ENCODE measurements at regions not wholly inside any gene's neighbourhood (a gene's known extent, or its start where the extent isn't known, plus 50 kb on each side); places are given as distances from the start of the nearest gene placed in this dataset.

DNA sequence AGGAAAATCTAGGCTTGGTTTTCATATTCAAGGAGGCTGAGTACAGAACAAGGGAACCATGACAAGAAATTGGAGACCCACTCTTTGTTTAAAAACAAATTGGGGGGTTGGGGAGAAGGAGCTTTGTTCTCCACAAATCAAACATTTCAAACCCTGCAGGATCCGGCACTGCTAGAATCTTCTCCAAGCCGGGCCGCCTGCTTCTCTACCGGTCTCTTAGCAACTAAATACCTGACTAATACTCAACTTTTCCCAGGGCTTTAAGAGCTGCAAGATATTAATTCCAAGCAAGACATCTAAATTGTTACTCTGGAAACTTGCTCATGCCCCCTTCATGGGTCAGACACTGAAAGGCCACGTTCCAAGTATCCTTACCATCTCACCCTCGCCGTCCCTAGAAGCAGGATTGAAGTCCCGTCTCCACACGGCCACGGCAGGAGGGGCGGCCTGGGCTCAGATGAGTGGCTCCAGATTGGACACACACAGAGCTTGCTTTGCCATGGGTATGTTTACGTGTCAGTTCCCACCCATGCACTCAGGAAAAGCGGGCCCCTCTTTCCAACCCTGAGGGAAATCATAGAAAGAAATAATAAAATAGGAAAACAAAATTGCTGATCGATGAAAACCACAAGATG, 126.4 kb upstream of the CDH4 start:
- DNase-seq = no peak

DNA sequence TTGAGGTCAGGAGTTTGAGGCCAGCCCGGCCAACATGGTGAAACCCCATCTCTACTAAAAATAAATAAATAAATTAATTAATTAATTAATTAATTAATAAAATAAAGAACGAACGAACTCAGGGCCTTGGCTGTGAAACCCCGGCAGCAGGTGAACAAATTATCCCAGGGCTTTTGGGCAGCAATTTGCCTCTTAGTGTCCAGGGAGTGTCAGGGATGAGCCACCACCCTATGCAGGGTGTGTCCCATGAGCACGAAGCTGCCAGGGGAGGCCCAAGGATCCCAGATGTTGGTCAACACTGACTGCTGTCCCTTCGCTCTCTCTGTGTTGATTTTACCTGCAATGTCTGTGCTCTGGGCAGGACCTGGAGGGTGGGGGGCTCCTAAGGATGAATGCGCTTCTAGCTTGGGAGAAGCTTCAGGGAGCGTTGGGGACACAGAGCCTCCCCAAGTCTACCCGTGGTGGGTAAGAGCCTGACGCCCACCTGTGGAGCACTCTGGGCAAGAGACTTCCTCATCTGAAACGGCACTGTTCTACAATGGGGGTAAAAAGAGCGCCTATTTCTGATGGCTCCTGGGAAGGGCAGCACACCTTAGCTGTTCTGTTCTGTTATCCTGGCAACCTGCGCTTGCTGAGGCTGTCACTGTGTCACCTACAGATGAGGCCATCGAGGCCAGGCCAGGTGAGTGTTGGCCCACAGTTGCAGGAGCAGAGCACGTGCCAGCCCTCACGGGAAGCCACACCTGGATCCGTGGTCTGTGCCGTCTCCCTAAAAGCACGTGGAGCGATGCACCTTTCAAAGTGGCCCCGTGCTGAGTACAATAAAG, 125.5 kb upstream of the CDH4 start:
- DNase-seq = no peak

DNA sequence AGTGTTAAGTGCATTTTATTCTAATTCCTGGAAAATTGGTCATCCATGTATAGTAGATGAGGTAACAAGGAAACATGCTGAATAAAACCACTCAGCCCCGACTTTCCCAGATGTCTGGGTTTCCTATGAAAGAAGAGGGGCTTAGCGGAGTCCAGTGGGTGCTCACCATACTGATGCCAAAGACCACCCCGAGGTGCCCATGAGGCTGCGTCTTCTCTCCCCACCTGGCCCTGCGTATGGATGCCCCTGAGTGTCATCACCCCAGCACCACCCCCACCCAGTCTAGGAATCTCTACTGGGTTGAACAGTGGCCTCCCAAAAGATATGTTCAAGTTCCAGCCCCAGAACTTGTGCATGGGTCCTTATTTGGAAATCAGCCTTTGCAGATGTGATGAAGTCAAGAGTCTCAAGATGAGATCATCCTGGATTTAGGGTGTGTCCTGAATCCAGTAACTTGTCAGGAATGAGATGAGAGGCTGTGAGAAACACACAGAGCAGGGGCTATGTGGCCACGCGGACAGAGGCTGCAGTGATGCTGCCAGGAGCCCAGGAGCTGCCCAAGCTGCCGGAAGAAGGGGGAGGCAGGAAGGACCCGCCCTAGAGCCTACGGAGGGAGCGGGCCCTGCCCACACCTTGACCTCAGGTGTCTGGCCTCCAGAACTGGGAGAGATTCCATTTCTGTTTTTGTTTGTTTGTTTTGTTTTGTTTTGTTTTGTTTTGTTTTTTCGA, 124.6 kb upstream of the CDH4 start:
- no peak for DNase-seq

DNA sequence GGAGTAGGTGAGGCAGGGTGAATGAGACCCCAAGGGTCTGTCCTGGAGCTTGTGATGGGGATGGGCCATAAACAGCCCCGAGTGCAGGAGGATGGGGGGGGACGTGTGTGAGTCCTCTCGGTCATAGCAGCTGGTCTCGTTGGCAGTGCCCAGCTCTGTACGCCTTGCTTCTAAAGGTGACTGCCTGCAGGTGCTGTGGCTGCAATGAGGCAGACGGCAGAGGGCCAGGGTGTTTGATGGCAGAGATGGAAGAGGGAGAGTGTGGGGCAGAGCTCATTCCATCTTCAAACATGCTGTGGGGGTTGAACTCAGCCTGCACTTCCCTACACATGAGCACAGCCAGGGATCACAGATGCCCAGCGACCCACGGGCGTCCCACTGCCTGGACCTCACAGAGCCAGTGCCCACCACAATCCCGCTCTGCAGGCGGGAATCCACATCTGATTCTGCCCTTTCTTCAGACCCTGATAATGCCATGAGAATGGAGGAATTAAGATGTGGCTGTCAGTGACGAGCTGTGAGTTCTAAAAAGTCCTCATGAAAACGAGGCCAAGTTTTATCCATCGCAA, 123.3 kb upstream of the CDH4 start:
- DNase-seq = no peak

DNA sequence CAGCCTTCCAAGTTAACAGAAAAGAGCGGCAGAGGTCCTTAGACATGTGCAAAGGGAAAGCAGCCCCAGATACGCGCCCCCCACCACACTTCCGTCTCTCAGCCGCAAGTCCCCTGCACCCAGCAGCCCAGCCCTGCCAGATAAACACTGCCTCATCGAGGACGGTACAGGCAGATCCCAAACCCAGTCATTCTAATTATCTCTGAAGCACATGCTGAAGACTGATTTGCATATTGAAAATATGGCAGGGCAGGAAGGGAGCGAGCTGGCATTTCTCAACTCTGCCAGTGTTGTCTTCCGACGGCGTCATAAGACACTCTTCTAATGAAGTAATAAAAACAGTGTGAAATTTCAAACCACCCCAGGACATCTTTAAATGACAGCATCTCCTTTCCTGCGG, 122.8 kb upstream of the CDH4 start:
- DNase-seq = no peak

DNA sequence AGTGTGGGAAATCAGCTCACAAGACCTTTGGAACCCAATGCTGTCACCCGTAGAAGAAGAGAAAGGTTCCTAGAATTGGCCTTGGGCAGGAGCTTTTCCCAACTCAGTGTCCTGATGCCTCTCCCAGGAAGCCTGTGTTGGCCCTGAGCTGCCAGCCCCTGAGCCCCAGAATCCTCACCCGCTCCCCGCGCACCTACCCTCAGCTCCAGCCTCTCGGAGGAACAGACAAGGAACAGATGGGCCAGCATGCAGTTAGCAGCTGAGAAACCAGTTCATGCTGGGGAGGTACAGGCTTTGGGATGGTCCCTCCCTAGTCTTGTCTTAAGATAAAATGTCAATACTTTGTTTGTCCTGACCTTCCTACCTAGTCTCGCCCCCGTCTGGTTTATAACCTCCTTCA, 121.9 kb upstream of the CDH4 start:
- DNase-seq = no peak

DNA sequence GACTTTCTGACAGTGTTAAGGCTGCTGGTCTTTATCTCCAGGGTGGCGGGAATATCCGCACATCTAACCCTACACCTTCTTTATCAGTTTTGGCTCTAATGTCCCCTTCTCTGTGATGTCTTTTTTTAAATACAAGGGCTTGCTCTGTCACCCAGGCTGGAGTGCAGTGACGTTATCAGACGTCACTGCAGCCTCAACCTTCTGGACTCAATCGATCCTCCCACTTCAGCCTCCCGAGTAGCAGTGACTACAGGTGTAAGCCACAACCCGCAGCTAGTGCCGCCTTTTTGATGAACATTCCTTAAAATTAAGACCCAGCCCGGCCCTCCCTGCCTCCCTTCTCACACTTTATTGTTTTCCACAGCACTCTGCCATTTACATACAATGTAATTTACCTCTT, 120.1 kb upstream of the CDH4 start:
- DNase-seq = no peak

DNA sequence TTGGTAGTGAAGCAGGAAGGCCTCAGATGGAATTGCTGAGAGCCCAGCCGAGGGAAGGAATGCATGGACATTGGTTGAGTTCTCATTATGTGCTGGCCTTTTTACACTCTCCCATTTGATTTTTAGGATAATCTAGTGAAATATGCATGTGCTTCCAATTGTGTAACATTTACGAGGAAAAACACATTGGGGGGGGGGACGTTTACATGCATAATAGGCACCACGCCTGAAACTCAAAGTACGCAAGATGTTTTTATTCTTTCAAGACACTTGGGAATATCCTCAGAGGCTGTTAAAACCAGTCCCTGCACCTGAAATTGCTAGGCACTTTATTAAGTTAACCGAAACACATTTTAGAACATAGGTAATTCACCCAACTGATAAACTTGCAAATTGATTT, 118.5 kb upstream of the CDH4 start:
- no peak for DNase-seq

DNA sequence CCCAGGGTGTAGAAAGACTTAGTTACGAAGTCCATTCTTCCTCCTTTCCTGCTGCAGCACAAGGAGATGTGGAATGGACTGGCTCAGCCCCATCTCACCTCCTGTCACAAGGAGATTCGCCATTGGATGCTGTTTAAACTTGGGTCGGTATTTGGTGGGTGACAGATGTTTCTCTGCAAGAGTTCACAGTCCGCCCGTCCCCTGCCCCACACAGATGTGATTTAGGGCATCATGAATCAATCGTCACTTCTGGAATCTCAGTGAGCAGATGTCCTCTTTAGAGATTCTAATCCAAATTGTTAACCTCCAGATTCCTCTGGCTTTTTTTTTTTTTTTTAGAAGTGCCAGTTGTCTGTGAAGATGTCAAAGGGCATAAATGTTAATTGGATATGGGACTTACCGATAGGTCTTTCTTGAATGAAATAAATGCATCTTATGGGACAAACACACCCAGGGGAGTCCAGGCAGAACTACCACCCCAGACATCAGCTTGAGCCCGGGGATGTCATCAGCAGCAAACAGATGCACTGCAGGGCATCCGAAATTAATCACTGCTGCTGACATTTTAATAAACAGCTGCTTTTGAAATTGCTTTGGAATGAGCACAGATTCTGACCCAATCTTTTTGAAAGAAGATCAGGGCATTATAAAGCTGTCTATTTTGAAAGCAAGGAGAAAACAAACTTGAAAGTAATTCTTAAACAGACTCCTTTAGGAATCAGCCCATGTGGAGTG, 117.6 kb upstream of the CDH4 start:
- DNase-seq = no peak

DNA sequence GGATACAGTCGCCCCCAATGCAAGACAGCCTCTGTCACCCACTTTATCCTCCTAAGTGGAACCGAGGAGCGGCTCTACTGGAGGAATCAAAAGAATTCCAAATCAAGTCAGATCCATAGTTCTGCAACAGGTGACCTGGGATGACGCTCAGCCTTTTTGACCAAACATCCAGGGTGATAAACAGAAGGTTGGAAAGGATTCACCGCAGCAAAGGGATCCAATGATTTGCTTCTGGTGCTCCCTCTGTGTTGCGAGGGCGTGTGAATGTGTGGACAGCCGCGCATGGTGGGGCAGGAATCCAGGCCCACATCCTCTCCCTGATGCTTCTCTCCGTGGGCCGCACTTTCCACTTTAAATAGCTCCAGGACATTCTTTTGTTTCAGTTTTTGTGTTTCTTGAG, 116.8 kb upstream of the CDH4 start:
- no peak for DNase-seq

DNA sequence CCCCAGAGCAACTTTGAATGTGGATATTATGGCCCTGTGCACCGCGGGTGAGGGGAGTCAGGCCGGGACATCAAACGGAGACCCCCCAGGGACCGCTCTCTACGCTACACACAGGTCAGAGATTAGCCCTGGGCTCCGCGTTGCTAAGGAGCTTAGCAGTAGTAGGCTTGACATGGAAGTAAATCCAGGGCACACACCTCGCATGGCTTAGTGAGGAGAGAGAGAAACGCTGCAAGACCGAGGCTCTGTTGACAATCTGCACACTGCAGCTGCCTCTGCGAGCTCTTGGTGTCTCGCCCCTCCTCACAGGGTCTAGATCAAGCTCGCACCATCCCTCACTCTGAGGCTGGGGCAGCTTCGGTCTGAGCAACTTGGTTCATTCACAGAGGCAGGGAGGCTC, 116.1 kb upstream of the CDH4 start:
- no peak for DNase-seq

DNA sequence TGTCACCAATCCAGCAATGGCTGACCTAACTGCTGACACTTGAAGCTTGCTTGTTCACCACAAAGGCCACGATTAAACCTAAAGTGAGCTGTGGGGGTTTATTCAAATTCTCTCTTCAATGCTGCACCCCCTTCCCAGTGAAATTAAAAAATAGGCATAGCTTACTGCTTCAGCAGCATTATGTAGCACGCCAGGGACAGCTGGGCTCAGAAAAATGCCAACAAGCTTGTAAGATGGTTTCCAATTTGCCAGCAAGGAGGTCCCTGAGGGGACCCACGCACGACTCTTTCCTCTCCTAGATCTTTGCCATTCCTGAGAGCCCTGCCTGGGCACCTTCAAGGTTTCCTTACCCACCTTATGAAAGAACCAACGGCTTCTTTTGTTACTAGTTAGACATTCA, 113.5 kb upstream of the CDH4 start:
- DNase-seq = no peak

DNA sequence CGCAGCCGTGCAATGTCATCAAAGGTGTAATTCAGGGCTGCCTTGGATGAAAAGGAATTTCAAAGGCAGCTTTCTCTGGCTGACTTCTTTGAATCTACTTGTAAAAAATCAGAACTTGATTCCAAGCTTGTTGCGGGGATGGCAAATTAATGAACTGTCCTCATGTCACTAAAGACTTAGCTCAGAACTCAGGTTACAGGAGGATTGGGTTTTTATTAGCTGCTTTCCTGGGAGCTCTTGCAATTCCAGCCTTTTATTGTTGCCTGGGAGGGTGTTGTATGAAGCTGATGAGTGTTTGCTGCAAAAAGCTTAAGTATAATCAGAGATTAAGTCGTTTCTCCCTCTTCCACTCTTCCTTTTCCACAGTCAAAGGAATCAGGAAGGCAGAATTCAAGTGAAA, 113.0 kb upstream of the CDH4 start:
- no peak for DNase-seq

DNA sequence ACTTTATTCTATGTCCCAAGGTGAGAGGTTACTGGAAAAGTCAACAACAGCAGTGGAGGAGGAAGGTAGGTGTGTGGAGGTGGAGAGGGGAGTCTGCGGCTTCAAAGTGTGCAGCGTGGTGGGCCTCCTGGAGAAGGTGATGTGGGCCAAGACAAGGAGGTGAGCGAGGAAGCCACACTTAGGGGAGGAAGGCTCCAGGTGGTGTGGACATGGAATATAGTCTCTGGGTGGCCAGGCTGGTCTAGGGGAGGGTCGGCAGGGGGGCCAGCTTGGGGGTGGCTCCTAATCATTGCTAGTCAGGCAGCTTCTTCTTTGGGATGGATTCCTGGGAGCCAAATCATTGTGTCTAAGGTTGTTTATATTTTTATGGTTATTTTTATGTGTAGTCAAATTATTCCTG, 111.5 kb upstream of the CDH4 start:
- no peak for DNase-seq

DNA sequence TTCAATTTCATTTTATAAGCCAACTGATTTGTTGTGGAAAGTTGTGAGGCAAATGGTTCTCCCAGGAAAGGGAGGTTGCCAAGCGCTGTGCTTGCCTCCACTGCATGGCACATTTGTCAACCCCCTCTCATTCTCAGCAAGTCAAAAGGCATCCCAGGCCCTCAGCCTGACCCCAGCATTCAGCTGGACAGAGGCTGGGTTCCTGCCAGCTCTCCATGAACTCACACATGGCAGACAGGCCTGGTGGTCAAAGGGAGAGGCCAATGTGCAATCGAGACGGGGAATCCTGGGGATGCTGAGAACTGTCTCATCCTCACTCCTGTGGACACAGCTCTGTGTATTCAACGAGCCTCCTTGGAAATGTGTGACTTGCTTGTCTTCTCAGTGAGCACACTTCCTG, 106.0 kb upstream of the CDH4 start:
- DNase-seq = no peak

DNA sequence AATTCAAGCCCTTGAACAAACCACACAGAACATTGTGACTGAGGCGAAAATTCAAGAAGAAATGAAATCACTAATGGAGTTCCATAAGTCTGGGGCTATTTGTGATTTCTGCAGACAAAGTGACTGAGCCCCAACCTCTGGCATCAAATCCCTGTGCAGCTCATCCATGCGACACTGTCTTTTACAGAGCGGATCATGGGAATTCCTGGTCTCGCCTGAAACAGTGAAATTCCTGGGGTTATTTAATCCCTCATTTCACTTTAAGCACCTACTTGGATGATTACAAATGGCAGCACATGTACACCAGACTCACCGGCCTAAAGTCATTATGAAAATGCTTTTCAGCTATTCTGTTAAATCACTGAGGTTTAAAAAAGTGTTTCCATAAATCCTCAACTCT, 102.4 kb upstream of the CDH4 start:
- no peak for DNase-seq

DNA sequence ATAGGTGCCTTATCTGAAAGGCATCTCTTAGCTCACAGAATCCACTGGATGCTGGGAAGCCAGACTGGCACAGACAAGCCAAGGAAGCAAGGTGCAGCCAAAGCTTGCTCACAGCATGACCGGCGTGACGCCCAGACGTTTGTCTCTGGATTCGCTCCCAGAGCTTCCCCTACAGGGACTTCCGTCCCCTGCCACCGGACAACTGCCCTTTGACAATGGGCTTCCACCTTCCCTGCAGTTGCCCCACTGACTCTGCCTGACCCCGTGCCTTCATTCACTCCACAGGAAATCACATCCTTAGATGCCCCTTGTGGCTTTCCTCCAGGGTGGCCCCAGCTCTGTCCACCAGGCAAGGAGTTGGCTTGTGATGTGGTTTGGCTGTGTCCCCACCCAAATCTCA, 94.8 kb upstream of the CDH4 start:
- no peak for DNase-seq

DNA sequence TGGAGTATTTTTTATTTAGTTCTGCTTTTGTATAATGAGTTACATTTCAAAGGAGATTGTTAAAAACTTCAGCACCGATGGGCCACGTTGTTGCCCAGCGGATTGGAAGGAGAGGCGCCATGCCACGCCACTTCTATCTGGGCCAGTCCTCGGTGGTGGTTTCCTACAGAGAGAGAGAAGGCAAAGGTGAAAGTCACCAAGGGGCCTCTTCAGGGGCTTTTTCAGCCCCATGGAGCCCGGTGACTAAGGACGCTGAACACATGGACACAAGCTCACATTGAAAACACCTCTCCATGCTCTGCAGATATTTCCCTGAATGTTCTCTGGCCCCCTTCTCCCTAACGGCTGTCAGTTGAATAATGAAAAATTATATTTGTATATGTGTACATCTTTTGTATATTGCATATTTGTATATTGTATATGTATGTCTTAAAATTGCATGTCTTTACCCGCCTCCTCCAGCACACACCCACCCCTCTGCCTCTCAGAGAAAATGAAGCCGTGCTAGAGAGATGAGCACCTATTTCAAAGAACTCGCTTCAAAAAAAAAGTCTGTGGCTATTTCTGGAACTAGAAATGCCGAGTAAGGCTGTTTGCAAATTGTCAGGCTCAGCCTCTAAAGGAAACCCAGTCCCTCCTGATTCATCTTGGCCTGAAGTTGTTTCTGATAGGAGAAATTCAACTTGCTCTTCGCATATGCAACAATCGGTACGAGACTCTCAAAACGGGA, 91.9 kb upstream of the CDH4 start:
- DNase-seq = no peak

DNA sequence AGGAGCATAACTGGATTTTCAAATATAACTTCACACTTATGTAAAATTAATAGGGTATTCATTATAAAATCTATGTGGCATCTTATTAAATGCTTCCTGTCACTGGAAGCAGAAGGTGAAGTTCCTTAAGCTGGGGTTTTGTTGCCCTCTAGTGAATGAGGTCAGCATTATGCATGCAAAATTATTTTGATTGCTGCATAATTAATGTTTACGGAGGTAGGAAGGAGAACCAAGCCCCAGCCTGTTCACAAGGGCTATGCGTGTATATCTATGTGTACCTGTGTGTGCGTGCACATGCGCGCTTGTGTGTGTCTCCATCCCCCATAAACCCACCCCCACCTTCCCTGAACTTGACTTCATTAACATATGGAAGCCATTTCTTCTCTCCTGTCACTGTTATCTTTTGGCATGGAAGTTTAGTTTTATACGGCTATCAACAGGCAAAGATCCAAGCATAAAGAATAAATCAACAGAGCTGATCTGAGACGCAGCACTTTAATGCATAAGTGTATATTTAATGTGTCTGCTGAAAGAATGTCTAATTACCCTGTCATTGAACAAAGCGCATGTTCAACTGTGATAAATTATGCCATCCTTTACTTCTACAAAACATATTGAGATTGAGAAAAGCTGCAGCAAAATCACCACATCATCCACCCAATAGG, 90.2 kb upstream of the CDH4 start:
- no peak for DNase-seq

DNA sequence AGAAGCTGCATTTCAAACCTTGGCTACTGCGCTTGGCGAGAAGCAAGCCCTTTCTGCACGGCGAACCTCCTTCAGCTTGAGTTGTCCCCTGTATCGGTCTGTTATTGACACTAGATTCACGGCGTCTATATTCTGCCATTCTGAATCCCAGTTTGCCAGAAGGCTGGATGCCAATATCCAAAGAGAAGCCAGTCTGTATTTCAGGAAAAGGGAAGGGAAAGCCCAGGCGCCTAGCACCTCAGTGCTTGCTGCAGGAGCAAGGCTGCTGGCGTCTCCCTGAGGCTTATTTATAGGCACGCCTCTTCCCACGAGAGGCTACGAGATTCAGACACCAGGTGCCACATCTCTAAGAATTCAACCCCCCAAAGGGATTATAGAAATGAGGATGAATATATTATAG, 89.6 kb upstream of the CDH4 start:
- no peak for DNase-seq

DNA sequence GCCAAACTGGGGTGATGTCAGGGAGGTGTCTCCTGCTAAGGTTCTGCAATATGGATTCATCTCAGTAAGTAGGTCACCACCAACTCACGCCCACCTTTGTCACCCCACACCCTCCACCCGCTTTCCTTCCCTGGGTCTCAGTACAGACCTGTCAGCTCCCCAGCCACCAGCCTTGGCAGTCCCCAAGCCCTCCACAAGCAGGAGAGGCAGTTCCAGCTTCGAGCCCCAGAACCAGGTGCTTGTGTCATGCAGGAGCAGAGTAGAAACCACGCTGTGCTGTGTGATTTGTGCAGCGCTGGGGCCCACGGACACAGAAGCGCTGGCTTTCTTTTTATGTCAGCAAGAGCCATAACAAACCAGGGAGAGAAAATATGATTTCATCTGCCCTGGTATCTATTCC, 89.0 kb upstream of the CDH4 start:
- DNase-seq = no peak

Measured in left kidney (tissue), 1 donor.